WTC11 (cell line): ENCODE measurements at regions not wholly inside any gene's neighbourhood (a gene's known extent, or its start where the extent isn't known, plus 50 kb on each side); places are given as distances from the start of the nearest gene placed in this dataset.

Experiments used
- E2F4 ChIP-seq: sonication (generic); formaldehyde crosslinking; IDR thresholded peaks from 2 replicates; pipeline ENCODE4 v1.8.1; 2022; ENCODE audit warnings: low read depth, mild to moderate bottlenecking, moderate library complexity, missing genetic modification reagents, borderline replicate concordance
- JUN ChIP-seq: sonication (generic); formaldehyde crosslinking; IDR thresholded peaks from 2 replicates; pipeline ENCODE4 v1.8.0; 2023; ENCODE audit warnings: mild to moderate bottlenecking, missing genetic modification reagents
- KAT7 ChIP-seq: sonication (generic); formaldehyde crosslinking; IDR thresholded peaks from 2 replicates; pipeline ENCODE4 v1.8.1; 2023; ENCODE audit warnings: missing genetic modification reagents, mild to moderate bottlenecking, borderline replicate concordance
- SP1 ChIP-seq: sonication (generic); formaldehyde crosslinking; conservative IDR thresholded peaks from 2 replicates; pipeline ENCODE4 v1.8.1; 2022; ENCODE audit warnings: missing genetic modification reagents
- TF ChIP-seq, protein P1 (sequence below): fragments of 200-600 bp; IDR thresholded peaks from 2 replicates; pipeline ENCODE4 v1.8.0; 2022; ENCODE audit warnings: antibody characterized with exemption
- TF ChIP-seq, protein P2 (sequence below): sonication (generic); formaldehyde crosslinking; IDR thresholded peaks from 2 replicates; pipeline ENCODE4 v1.8.0; 2023; ENCODE audit warnings: missing genetic modification reagents, mild to moderate bottlenecking, borderline replicate concordance
- TF ChIP-seq, protein P3 (sequence below): sonication (generic); formaldehyde crosslinking; IDR thresholded peaks from 2 replicates; pipeline ENCODE4 v1.8.1; 2022; ENCODE audit warnings: missing genetic modification reagents, borderline replicate concordance
- TF ChIP-seq, protein P4 (sequence below): sonication (generic); formaldehyde crosslinking; IDR thresholded peaks from 2 replicates; pipeline ENCODE4 v1.8.1; 2022; ENCODE audit warnings: mild to moderate bottlenecking, missing genetic modification reagents, moderate library complexity, borderline replicate concordance

DNA sequence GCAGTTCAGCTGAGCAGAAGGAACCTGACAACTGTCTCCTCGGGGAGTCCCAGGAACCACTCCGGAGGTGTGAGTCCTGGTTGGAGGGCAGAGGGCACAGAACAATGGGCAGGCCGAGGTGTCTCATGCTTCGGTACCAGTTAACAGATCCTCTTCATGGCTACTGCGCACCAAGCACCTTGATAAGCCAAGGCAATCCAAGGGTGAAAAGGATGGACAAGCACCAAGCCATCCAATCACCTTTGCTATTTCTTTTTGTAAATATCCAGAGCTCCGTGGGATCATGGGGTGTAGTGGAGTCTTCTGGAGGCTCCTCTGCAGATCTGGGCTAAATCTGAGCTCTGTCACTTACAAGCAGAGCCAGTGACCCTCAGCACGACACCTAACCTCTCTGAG lies 233.5 kb downstream of the WDR11 start:
- TF ChIP-seq, protein P1, sequence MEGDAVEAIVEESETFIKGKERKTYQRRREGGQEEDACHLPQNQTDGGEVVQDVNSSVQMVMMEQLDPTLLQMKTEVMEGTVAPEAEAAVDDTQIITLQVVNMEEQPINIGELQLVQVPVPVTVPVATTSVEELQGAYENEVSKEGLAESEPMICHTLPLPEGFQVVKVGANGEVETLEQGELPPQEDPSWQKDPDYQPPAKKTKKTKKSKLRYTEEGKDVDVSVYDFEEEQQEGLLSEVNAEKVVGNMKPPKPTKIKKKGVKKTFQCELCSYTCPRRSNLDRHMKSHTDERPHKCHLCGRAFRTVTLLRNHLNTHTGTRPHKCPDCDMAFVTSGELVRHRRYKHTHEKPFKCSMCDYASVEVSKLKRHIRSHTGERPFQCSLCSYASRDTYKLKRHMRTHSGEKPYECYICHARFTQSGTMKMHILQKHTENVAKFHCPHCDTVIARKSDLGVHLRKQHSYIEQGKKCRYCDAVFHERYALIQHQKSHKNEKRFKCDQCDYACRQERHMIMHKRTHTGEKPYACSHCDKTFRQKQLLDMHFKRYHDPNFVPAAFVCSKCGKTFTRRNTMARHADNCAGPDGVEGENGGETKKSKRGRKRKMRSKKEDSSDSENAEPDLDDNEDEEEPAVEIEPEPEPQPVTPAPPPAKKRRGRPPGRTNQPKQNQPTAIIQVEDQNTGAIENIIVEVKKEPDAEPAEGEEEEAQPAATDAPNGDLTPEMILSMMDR, result no peak
- TF ChIP-seq, protein P2, sequence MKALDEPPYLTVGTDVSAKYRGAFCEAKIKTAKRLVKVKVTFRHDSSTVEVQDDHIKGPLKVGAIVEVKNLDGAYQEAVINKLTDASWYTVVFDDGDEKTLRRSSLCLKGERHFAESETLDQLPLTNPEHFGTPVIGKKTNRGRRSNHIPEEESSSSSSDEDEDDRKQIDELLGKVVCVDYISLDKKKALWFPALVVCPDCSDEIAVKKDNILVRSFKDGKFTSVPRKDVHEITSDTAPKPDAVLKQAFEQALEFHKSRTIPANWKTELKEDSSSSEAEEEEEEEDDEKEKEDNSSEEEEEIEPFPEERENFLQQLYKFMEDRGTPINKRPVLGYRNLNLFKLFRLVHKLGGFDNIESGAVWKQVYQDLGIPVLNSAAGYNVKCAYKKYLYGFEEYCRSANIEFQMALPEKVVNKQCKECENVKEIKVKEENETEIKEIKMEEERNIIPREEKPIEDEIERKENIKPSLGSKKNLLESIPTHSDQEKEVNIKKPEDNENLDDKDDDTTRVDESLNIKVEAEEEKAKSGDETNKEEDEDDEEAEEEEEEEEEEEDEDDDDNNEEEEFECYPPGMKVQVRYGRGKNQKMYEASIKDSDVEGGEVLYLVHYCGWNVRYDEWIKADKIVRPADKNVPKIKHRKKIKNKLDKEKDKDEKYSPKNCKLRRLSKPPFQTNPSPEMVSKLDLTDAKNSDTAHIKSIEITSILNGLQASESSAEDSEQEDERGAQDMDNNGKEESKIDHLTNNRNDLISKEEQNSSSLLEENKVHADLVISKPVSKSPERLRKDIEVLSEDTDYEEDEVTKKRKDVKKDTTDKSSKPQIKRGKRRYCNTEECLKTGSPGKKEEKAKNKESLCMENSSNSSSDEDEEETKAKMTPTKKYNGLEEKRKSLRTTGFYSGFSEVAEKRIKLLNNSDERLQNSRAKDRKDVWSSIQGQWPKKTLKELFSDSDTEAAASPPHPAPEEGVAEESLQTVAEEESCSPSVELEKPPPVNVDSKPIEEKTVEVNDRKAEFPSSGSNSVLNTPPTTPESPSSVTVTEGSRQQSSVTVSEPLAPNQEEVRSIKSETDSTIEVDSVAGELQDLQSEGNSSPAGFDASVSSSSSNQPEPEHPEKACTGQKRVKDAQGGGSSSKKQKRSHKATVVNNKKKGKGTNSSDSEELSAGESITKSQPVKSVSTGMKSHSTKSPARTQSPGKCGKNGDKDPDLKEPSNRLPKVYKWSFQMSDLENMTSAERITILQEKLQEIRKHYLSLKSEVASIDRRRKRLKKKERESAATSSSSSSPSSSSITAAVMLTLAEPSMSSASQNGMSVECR (CRISPR knock-in tag), result no peak
- TF ChIP-seq KAT7 (CRISPR knock-in tag) (no peak), JUN (CRISPR knock-in tag) (no peak), SP1 (CRISPR knock-in tag) (no peak), E2F4 (CRISPR knock-in tag) (no peak)
- TF ChIP-seq, protein P3, sequence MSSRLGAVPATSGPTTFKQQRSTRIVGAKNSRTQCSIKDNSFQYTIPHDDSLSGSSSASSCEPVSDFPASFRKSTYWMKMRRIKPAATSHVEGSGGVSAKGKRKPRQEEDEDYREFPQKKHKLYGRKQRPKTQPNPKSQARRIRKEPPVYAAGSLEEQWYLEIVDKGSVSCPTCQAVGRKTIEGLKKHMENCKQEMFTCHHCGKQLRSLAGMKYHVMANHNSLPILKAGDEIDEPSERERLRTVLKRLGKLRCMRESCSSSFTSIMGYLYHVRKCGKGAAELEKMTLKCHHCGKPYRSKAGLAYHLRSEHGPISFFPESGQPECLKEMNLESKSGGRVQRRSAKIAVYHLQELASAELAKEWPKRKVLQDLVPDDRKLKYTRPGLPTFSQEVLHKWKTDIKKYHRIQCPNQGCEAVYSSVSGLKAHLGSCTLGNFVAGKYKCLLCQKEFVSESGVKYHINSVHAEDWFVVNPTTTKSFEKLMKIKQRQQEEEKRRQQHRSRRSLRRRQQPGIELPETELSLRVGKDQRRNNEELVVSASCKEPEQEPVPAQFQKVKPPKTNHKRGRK (CRISPR knock-in tag), result no peak
- TF ChIP-seq, protein P4, sequence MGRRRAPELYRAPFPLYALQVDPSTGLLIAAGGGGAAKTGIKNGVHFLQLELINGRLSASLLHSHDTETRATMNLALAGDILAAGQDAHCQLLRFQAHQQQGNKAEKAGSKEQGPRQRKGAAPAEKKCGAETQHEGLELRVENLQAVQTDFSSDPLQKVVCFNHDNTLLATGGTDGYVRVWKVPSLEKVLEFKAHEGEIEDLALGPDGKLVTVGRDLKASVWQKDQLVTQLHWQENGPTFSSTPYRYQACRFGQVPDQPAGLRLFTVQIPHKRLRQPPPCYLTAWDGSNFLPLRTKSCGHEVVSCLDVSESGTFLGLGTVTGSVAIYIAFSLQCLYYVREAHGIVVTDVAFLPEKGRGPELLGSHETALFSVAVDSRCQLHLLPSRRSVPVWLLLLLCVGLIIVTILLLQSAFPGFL (CRISPR knock-in tag), result no peak
